ENCODE measurements at regions not wholly inside any gene's neighbourhood (a gene's known extent, or its start where the extent isn't known, plus 50 kb on each side); places are given as distances from the start of the nearest gene placed in this dataset.

DNA sequence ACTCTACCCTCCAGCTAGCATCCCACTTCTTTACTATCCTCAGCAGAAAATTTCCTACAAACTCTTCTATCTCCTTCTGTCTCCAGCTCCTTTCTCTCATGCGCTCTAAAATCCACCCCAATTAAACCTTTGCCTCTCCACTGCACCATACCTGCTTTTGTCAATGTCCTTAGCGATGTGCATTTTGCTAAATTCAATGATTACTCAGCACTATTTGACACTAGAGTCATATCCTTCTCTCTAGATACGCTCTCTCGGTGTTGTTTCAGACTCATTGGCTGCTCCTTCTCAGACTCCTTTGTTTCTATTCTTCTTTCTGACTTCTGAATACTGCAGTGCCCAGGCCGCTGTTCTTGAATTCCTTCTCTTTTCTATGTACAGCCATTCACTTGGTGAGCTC lies 144.2 kb downstream of the HLX start:
- H3K4me3 ChIP-seq (ENCODE audit: low read length) = no peak overlapping the region
- no peak for TF ChIP-seq CTCF (IDR thresholded peaks at IDR 0.05; ENCODE audit: insufficient read depth, low read depth, low read length, missing control alignments)
- no peak for DNase-seq (ENCODE audit: low read depth)

DNA sequence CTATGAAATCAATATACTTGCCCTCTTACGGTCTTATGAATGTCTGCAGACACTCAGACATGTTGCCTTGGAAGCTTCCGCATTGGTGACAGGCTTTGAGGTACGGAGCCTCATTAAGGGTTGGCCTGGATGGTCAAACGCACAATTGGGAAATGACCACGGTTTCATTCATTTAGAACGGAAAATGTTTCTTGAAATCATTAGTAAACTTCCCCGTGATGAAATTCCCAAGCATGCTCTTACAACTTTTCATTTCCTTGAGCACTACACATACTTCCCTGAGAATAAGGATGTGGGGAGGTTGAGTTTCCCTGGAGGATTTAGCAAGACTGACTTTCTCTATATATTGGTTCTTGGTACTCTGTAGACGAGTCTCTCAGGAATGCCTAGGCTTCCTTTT lies 146.3 kb downstream of the HLX start:
- no peak for TF ChIP-seq CTCF (IDR thresholded peaks at IDR 0.05; ENCODE audit: insufficient read depth, low read depth, low read length, missing control alignments)
- H3K4me3 ChIP-seq (ENCODE audit: low read length) = no peak overlapping the region
- DNase-seq (ENCODE audit: low read depth) = no peak

GRCh38 chr1:221025956-221026355 lies 146.7 kb downstream of the HLX start:
- no peak for TF ChIP-seq CTCF (IDR thresholded peaks at IDR 0.05; ENCODE audit: insufficient read depth, low read depth, low read length, missing control alignments)
- H3K4me3 ChIP-seq (ENCODE audit: low read length) = no peak overlapping the region
- DNase-seq (ENCODE audit: low read depth) = no peak

DNA sequence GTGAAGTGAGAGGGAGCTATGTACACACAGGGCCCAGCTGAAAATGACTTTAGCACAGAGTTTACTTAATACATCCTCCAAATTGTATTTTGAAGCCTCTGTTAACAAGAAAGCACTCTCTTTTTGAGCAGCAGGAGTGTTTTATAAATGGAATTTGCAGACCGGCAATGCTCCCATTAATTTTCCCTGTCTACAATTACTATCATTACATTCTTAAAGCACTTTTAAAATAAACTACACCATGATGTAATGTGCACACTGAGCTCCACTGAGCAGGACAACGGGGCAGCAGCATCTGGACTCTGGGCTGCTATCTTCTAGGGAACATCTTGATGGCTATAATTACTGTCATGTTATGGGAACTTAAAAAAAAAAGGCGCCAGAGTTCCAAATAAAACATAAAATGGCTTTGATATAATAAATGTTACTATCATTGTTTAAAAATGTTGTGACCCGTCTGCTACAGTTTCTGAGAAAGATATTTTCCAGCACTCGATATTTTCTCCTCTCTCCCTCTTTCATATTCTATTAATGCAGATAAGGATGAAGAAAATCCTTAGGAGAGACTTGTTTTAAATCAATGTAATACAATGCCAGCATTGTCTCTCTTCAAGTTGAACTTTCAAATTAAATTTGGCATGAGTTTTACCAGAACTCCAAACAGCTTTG lies 150.9 kb downstream of the HLX start:
- no peak overlapping the region for H3K4me3 ChIP-seq (ENCODE audit: low read length)
- DNase-seq (ENCODE audit: low read depth) = no peak
- TF ChIP-seq CTCF (IDR thresholded peaks at IDR 0.05; ENCODE audit: insufficient read depth, low read depth, low read length, missing control alignments) = no peak

DNA sequence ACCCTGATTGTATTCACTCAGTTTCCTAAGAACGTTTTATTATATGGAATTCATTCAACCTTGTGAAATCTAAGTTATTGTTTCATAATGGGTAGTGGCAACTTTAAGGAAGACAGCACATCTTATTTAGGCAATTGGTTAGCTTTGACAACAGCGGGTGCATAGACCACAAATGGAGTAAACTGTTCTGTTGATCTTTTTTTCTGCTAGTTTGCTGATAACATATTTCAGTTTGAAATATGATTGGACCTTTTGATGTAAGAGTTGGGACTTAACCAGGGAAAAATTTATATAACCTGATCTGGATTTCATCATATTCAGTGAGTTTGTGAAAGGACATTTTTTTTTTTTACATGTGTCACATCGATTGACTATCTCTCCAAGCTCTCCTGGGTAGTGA lies 151.7 kb downstream of the HLX start:
- no peak for TF ChIP-seq CTCF (IDR thresholded peaks at IDR 0.05; ENCODE audit: insufficient read depth, low read depth, low read length, missing control alignments)
- DNase-seq (ENCODE audit: low read depth) = no peak
- H3K4me3 ChIP-seq (ENCODE audit: low read length) = no peak overlapping the region

DNA sequence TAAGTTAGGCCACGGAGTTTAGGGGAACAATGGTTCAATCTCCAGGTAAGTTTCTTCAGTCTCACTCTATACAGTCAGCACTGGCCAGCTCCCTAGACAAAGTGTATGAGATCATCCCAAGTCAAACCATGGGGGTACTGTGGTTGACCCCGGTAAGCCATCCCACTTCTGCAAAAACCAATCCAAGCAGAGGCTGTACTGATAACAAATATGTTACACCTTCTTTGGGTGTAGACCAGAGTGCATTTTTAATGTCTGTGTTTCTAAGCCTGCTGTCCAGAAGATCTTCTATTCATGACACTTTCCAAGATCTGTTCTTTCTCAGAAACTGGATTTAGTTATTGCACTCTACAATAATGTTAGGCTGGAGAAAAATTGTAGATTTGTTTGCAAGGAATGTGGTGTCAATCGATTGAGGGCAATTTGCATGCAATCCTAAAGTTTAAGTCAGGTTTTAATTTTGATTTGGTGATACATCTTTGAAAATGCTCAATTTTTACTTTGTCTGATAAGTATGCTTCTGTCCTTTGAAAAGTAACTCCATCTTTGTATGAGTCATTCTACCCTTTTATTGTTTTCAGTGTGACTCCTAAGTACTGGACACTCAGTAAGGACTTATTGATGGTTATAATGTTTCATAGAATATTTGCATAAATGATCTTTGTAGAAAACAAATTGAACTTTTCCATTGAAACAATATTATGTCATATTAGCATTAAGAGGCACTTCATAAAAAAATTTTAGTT lies 152.4 kb downstream of the HLX start:
- H3K4me3 ChIP-seq (ENCODE audit: low read length) = no peak overlapping the region
- TF ChIP-seq CTCF (IDR thresholded peaks at IDR 0.05; ENCODE audit: insufficient read depth, low read depth, low read length, missing control alignments) = no peak
- DNase-seq (ENCODE audit: low read depth) = no peak

- DNase-seq (ENCODE audit: low read depth) = no peak
- H3K4me3 ChIP-seq (ENCODE audit: low read length) = no peak overlapping the region
- TF ChIP-seq CTCF (IDR thresholded peaks at IDR 0.05; ENCODE audit: insufficient read depth, low read depth, low read length, missing control alignments) = no peak
Measured at GRCh38 chr1:221032204-221032585, 153.0 kb downstream of the HLX start.
